DMS153 treated with DMSO at 0.1 percent for 48 hours (cell line): ENCODE measurements at regions not wholly inside any gene's neighbourhood (a gene's known extent, or its start where the extent isn't known, plus 50 kb on each side); places are given as distances from the start of the nearest gene placed in this dataset.

Experiments
- DNase-seq: peaks from one replicate; lab custom pipeline; 2025; ENCODE audit not compliant: unreplicated experiment; lab: John Stamatoyannopoulos, UW

DNA sequence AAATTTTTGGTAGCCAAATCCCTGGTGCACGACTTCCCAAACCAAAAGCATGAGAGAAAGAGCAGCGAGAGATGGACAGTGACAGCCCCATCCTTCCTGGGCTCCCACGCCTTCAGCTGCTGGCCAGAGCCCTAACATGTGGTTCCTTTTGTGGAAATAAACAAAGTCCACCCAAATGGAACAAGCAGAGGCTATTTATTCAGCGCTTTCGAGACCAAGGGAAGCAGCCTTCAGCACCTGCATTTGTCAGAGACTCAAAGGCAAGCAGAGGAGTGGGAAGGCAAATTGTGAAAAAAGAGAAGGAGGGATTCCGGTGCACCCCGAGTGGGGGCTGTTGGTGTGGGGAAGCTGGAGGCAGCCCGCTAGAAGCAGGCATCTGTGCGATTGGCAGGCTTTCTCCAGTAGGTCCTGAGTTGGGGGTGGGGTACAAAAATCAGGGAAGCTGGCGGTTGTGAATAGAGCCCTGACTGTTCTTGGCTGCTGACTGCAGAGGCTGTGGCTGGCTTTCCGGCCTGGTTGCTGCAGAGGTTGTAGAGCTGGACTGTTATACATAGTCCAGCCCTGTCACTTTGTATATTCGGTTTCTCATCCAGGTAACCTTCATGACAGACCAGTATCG, 427.2 kb downstream of the OCA2 start:
- no peak for DNase-seq

DNA sequence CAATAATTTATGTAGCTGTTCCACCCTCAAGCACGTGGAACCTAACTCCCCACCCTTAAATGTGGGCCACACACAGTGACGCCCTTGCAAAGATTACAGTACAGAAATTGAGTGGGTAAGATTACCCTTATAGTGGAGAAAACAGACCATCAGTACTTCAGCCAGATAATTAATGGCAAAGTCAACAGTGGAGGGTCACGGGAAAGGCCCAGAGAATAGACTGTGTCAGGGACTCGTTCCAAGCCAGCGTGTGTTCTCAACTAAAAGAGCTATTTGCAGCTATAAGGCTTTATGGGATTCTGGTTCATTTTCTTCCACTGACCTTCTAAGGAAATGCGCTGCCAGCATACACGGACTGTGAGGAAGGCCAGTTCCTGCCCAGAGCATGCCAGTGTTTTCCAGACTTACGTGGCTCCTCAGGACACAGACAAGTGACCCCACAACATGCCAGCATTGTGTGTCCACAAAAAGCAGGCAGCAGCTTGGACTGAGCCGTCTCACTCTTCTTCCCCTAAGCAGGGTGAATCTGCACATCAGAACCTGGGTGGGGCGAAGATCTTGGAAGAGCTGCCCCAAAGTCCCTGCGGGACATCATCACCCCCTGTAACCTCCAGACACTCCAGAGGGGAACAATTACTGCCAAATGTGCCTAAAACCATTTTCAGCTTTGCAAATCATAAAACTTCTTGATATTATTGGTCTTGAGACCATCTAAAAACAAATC, 428.5 kb downstream of the OCA2 start:
- no peak for DNase-seq

- DNase-seq: no peak
Observed at GRCh38 chr15:27669641-27670040, 429.5 kb downstream of the OCA2 start.

- no peak for DNase-seq
Observed at GRCh38 chr15:27668471-27669220, 430.5 kb downstream of the OCA2 start.

GRCh38 chr15:27665002-27665401, 434.1 kb downstream of the OCA2 start:
- DNase-seq: no peak

- no peak for DNase-seq
Observed at GRCh38 chr15:27662892-27663291, 436.2 kb downstream of the OCA2 start.

GRCh38 chr15:27660676-27661075, 438.4 kb downstream of the OCA2 start:
- no peak for DNase-seq

DNA sequence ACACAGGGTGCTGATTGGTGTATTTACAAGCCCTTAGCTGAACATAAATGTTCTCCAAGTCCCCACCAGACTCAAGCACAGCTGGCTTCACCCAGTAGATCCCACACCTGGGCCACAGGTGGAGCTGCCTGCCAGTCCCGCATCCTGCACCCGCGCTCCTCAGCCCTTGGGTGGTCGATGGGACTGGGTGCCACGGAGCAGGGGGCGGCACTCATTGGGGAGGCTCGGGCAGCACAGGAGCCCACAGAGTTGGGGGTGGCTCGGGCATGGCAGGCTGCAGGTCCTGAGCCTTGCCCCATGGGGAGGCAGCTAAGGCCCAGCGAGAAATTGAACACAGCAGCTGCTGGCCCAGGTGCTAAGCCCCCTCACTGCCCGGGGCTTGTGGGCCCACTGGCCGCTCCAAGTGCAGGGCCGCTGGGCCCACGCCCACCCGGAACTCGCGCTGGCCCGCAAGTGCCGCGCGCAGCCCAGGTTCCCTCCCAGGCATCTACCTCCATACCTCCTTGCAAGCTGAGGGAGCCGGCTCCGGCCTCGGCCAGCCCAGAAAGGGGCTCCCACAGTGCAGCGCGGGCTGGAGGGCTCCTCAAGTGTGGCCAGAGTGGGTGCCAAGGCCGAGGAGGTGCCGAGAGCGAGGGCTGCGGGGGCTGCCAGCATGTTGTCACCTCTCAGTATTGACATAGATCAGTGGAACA, 442.7 kb downstream of the OCA2 start:
- DNase-seq: no peak

DNA sequence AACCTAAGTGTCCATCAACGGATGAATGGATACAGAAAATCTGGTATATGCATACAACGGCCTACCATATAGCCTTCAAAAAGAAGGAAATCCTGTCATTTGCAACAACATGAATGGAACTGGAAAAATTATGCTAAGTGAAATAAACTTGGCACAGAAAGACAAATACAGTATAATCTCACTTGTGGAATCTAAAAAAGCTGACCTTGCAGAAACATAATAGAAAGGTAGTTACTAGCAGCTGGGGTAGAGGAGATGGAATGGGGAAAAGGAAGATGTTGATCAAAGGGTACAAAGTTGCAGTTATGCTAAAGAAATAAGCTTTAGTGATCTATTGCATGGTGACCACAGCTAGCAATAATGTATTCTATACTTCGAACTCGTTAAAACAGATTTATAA, 444.1 kb downstream of the OCA2 start:
- no peak for DNase-seq

GRCh38 chr15:27650244-27650643, 448.9 kb downstream of the OCA2 start:
- DNase-seq: no peak

DNA sequence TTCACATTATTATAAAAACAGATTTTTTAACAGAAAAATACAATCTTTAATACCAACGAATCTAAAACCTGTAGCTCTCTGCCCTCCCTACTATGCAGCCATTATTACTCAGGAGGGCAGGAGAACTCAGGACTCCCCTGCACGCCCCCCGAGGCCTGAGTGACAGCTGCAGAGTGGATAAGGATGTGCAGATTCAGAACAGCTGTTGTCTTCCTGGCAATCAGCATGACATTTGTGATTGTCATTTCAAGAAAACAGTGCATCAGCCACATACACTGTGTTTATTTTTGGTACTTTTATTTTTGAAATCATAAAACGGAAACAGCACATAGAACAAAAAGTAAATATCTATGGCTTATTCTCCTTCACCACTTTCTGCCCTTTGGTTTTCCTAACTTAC, 450.8 kb downstream of the OCA2 start:
- DNase-seq: no peak

GRCh38 chr15:27646531-27646930, 452.6 kb downstream of the OCA2 start:
- no peak for DNase-seq

GRCh38 chr15:27645672-27646071, 453.4 kb downstream of the OCA2 start:
- DNase-seq: no peak

DNA sequence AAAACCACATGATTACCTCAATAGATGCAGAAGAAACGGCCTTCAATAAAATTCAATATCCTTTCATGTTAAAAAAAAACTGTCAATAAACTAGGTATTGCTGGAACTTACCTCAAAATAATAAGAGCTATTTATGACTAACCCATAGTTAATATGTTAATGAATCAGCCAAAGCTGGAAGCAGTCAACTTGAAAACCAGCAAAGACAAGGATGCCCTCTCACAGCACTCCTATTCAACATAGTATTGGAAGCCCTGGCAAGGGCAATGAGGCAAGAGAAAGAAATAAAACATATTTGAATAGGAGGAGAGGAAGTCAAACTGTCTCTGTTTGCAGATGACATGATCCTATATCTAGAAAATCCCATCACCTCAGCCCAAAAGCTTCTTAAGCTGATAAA, 456.1 kb downstream of the OCA2 start:
- no peak for DNase-seq

GRCh38 chr15:27639595-27639994, 459.5 kb downstream of the OCA2 start:
- DNase-seq: no peak

GRCh38 chr15:27638958-27639357, 460.2 kb downstream of the OCA2 start:
- DNase-seq: no peak

GRCh38 chr15:27635916-27636315, 463.2 kb downstream of the OCA2 start:
- no peak for DNase-seq

- no peak for DNase-seq
Observed at GRCh38 chr15:27628486-27628885, 470.6 kb downstream of the OCA2 start.

DNA sequence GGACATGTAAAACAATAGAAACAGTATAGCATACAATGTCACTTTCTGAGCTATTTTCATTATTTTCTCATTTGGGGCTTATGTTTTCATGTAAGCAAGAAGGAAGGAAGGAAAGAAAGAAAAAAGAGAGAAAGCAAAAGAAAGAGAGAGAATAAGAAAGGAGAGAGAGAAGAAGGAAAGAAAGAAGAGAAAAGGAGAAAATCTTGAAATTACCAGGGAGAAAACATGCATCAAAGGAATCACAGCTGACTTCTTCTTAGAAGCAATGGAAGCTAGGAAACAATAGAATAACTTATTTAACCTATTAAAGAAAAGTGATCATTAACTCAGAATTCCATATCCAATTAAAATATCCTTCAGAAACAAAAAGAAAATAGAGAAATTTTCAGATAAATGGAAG, 471.5 kb downstream of the OCA2 start:
- DNase-seq: no peak

DNA sequence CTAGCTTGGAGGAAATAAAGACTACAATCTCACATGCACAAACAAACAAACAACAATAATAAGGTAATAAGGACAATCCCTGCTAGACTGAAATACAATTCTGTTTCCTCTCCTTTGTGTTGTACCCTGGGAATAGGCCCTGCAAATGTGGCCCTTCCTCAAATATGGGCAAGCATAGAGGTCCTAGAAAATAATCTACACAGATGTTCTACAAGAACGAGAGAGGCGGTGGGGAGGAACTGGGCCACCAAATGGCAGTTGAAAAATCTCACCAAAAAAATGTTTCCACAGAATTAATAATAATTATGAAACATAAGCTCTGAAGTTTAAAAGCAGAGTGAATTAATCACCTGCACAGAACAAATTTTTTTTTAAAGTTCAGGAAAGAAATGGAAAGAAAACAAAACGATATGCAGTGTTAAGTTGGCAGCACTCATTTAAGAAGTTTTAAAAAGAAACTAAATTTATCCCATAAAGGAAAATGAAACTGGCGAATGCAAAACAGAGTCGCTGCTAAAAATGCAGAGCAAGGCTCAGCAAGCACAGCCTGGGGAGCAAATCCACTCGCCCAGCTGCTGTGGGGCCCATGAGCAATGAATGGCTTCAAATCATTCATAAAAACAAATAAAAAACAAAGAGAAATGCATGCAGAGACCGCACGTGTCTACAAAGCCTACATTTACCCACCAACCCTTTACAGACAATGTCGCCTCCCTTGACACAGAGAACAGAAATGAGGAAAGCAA, 475.4 kb downstream of the OCA2 start:
- no peak for DNase-seq

- DNase-seq: no peak
Observed at GRCh38 chr15:27623149-27623548, 476.0 kb downstream of the OCA2 start.
